Hepatocyte (in vitro differentiated cells): ENCODE measurements at regions not wholly inside any gene's neighbourhood (a gene's known extent, or its start where the extent isn't known, plus 50 kb on each side); places are given as distances from the start of the nearest gene placed in this dataset.
A peak's percentile ranks its signal among the peaks of the same experiment; 100 is the strongest.

ENCODE experiments used
- DNase-seq: peaks from one replicate; pipeline ENCODE4 v3.0.0-alpha.2; 2016; ENCODE audit warnings: low spot score
- H2AFZ ChIP-seq: fragments of 200-600 bp; sonication (generic); 2 replicates; pipeline ENCODE4 v1.6.0; 2016; ENCODE audit warnings: antibody characterized with exemption, mild to moderate bottlenecking
- H3K27ac ChIP-seq: fragments of 200-600 bp; sonication (generic); 2 replicates; pipeline ENCODE4 v1.5.1; 2016; ENCODE audit warnings: mild to moderate bottlenecking
- H3K27me3 ChIP-seq: fragments of 200-600 bp; sonication (generic); 2 replicates; pipeline ENCODE4 v1.6.1; 2016
- H3K36me3 ChIP-seq: fragments of 200-600 bp; sonication (generic); replicated peaks from 2 replicates; pipeline ENCODE4 v1.5.1; 2016; ENCODE audit warnings: low read depth; ENCODE audit not compliant: insufficient read depth
- H3K4me1 ChIP-seq: fragments of 200-600 bp; sonication (generic); 2 replicates; pipeline ENCODE4 v1.5.1; 2016; ENCODE audit warnings: mild to moderate bottlenecking, moderate library complexity; ENCODE audit not compliant: insufficient read depth
- H3K4me2 ChIP-seq: fragments of 200-600 bp; sonication (generic); 2 replicates; pipeline ENCODE4 v1.6.0; 2016
- H3K4me3 ChIP-seq: fragments of 200-600 bp; sonication (generic); 2 replicates; pipeline ENCODE4 v1.5.1; 2016; ENCODE audit warnings: mild to moderate bottlenecking
- H3K79me2 ChIP-seq: fragments of 200-600 bp; sonication (generic); 2 replicates; pipeline ENCODE4 v1.6.0; 2017; ENCODE audit warnings: mild to moderate bottlenecking
- H3K9me2 ChIP-seq: fragments of 200-600 bp; sonication (generic); replicated peaks from 2 replicates; pipeline ENCODE4 v1.6.0; 2017; ENCODE audit warnings: mild to moderate bottlenecking; ENCODE audit not compliant: insufficient read depth
- H3K9me3 ChIP-seq: fragments of 200-600 bp; sonication (generic); 2 replicates; pipeline ENCODE4 v1.5.1; 2016; ENCODE audit warnings: low read depth, mild to moderate bottlenecking
- H4K20me1 ChIP-seq: fragments of 200-600 bp; sonication (generic); 2 replicates; pipeline ENCODE4 v1.6.0; 2016; ENCODE audit warnings: mild to moderate bottlenecking; ENCODE audit not compliant: insufficient read depth, poor library complexity, severe bottlenecking
- EZH2 ChIP-seq: fragments of 200-600 bp; sonication (generic); IDR thresholded peaks from 2 replicates; pipeline ENCODE4 v1.6.1; 2016; ENCODE audit warnings: antibody characterized with exemption, mild to moderate bottlenecking, borderline replicate concordance
- EZH2phosphoT487 ChIP-seq: fragments of 200-600 bp; sonication (generic); IDR thresholded peaks from one replicate; pipeline ENCODE4 v1.6.1; 2018; ENCODE audit warnings: antibody characterized with exemption, mild to moderate bottlenecking, low read depth, moderate library complexity; ENCODE audit not compliant: unreplicated experiment, severe bottlenecking
- WGBS: methylation state at CpG from one replicate; pipeline ENCODE4 v1.1.6; 2016; ENCODE audit warnings: low lambda C conversion rate; ENCODE audit errors: missing lambda C conversion rate; 5-methylcytosine and 5-hydroxymethylcytosine counted together
- TF ChIP-seq, protein P1 (sequence below): fragments of 200-600 bp; sonication (generic); IDR thresholded peaks from 2 replicates; pipeline ENCODE4 v1.5.1; 2016; ENCODE audit warnings: antibody characterized with exemption, mild to moderate bottlenecking; ENCODE audit not compliant: poor library complexity

DNA sequence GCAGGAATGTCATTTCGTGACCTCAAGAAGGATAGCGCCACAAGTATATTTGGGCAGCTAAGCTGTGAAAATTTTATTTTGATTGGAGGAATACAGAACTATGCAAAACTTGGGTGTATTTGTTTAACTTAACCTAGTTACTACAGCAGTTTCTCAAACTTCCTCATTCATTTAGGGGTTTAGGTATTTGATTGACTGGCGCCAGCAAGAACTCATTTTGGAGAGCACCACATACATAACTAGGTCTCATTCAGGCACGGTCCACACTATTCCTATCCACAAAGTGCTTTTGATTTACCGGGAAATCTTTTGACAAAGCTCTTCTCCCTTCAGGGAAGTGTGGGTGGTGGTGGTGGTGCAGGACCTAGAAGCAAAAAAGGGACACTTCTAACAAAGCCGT, 155.1 kb upstream of the NRIP1 start:
- H4K20me1 ChIP-seq, result no peaks in the 10 kb centered on the region
- H3K9me2 ChIP-seq, result no peaks in the 10 kb centered on the region
- H3K9me3 ChIP-seq, result no peaks in the 10 kb centered on the region
- WGBS, result 57% methylated on average over 6 of the region's 6 CpGs
- H2AFZ ChIP-seq, result no peak overlapping the region
- H3K79me2 ChIP-seq, result no peaks in the 10 kb centered on the region
- H3K4me2 ChIP-seq, result peak overlapping the region; percentile 35
- H3K36me3 ChIP-seq, result no peaks in the 10 kb centered on the region
- no peak for DNase-seq
- no peaks in the 10 kb centered on the region for H3K27me3 ChIP-seq
- H3K4me1 ChIP-seq, result peaks cover 7% of the 10 kb centered on the region
- H3K27ac ChIP-seq, result peak overlapping the region; percentile 4
- TF ChIP-seq EZH2phosphoT487 (no peak), EZH2 (no peak)
- TF ChIP-seq, protein P1, sequence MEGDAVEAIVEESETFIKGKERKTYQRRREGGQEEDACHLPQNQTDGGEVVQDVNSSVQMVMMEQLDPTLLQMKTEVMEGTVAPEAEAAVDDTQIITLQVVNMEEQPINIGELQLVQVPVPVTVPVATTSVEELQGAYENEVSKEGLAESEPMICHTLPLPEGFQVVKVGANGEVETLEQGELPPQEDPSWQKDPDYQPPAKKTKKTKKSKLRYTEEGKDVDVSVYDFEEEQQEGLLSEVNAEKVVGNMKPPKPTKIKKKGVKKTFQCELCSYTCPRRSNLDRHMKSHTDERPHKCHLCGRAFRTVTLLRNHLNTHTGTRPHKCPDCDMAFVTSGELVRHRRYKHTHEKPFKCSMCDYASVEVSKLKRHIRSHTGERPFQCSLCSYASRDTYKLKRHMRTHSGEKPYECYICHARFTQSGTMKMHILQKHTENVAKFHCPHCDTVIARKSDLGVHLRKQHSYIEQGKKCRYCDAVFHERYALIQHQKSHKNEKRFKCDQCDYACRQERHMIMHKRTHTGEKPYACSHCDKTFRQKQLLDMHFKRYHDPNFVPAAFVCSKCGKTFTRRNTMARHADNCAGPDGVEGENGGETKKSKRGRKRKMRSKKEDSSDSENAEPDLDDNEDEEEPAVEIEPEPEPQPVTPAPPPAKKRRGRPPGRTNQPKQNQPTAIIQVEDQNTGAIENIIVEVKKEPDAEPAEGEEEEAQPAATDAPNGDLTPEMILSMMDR, result no peak
- H3K4me3 ChIP-seq, result no peak overlapping the region

DNA sequence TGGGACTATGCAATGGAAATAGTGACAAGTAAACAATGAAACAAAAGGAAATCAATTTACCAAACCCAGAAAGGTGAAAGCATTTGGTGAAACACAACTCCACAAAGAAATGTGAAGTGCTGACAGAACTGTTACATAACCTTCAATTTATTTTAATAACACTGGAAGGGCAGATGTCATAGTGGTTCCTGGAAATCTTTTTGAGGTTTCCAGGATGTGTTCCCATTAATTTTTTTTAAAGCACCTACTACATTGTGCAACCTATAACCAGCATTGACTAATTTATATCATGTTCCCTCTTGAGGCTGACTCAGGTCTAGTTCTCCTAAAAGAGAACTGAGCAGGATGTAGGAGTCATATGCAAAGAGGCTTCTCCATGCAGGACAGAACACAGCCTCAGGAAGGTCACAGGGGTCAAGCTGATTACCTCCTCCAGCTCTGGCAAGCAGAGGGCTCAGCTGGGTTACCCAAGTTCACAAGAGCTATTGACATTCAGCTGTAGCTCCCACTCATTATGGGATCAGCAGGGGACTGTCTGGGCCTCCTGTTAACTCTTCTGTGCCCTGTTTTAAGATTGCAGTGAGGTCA, 157.1 kb upstream of the NRIP1 start:
- Histone ChIP-seq H3K9me3 (no peaks in the 10 kb centered on the region), H3K79me2 (no peaks in the 10 kb centered on the region), H2AFZ (no peak overlapping the region), H3K36me3 (no peaks in the 10 kb centered on the region), H3K4me3 (no peak overlapping the region), H3K27ac (no peak overlapping the region), H3K9me2 (no peaks in the 10 kb centered on the region), H3K4me1 (peaks cover 7% of the 10 kb centered on the region), H3K4me2 (no peak overlapping the region), H3K27me3 (no peaks in the 10 kb centered on the region), H4K20me1 (no peaks in the 10 kb centered on the region)
- DNase-seq, result peak; percentile 48
- TF ChIP-seq EZH2 (no peak), EZH2phosphoT487 (no peak)
- TF ChIP-seq, protein P1, result no peak

DNA sequence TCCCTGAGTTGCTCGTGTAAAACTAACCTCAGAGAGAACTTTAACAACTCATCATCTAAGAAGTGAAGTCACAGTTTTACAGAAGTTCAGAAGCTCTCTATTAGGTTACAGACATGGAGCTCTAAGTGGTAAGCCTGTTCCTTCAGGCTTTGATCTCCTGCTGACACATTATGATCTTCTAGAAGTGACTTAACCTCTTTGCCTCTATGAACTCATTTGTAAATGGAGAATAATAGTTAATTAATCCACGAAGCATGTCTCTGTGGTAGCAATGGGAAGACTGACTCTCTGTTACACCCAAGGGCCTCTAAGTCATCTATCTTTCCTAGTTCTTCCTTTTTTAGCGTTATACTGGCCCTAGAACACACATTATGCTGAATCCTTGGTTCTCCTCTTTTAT, 157.9 kb upstream of the NRIP1 start:
- Histone ChIP-seq H3K9me2 (no peaks in the 10 kb centered on the region), H3K27ac (no peak overlapping the region), H3K4me2 (no peak overlapping the region), H3K9me3 (no peaks in the 10 kb centered on the region), H3K4me3 (no peak overlapping the region), H3K79me2 (no peaks in the 10 kb centered on the region), H4K20me1 (no peaks in the 10 kb centered on the region), H3K27me3 (no peaks in the 10 kb centered on the region), H3K36me3 (no peaks in the 10 kb centered on the region), H2AFZ (no peak overlapping the region), H3K4me1 (peaks cover 7% of the 10 kb centered on the region)
- WGBS, result 54% methylated on average over 3 of the region's 3 CpGs
- no peak for TF ChIP-seq EZH2
- no peak for TF ChIP-seq EZH2phosphoT487
- TF ChIP-seq, protein P1, result no peak
- no peak for DNase-seq
